Keratinocyte (primary cell): ENCODE measurements at regions not wholly inside any gene's neighbourhood (a gene's known extent, or its start where the extent isn't known, plus 50 kb on each side); places are given as distances from the start of the nearest gene placed in this dataset.

ENCODE experiments used
- EZH2 ChIP-seq: IDR thresholded peaks from one replicate; pipeline ENCODE4 v1.6.1; 2012; ENCODE audit warnings: inconsistent platforms, mild to moderate bottlenecking, low read length, moderate library complexity
- TF ChIP-seq, protein P1 (sequence below), 3 experiments: IDR thresholded peaks in 1 of 3; conservative IDR thresholded peaks in 1 of 3; optimal IDR thresholded peaks in 1 of 3; 2 replicates in 2 of 3; 3 replicates in 1 of 3; pipeline versions ENCODE3 to v1.5.1; 2011; ENCODE audit warnings: low read length in 3 of 3, mild to moderate bottlenecking in 3 of 3, moderate library complexity in 2 of 3, control low read depth in 1 of 3, inconsistent platforms in 1 of 3; ENCODE audit not compliant: insufficient read depth in 2 of 3; ENCODE audit errors: extremely low read depth in 1 of 3

DNA sequence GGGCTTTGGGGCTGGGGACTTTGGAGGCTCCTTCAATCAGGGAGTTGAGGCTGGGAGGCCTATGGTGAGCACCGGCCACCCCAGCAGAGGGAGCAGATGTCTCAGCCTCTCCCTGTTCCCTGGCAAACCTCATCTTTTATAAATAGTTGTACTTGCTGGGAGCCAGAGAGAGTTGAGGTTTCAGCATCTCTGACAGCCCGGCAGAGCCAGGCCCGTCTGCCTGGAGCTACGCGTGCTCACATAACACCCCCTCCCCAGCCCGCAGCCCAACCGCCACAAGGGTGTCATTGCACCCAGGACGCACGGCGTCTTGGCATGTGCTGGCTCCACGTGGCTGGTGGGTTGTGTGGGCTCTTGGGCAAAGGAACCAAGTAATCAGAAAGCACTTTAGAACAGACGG lies 127.1 kb downstream of the CHST1 start:
- TF ChIP-seq EZH2: no peak
- TF ChIP-seq, protein P1, sequence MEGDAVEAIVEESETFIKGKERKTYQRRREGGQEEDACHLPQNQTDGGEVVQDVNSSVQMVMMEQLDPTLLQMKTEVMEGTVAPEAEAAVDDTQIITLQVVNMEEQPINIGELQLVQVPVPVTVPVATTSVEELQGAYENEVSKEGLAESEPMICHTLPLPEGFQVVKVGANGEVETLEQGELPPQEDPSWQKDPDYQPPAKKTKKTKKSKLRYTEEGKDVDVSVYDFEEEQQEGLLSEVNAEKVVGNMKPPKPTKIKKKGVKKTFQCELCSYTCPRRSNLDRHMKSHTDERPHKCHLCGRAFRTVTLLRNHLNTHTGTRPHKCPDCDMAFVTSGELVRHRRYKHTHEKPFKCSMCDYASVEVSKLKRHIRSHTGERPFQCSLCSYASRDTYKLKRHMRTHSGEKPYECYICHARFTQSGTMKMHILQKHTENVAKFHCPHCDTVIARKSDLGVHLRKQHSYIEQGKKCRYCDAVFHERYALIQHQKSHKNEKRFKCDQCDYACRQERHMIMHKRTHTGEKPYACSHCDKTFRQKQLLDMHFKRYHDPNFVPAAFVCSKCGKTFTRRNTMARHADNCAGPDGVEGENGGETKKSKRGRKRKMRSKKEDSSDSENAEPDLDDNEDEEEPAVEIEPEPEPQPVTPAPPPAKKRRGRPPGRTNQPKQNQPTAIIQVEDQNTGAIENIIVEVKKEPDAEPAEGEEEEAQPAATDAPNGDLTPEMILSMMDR (optimal IDR thresholded peaks at IDR 0.05 in 1 of 3, IDR thresholded peaks at IDR 0.05 in 1 of 3, conservative IDR thresholded peaks at IDR 0.05 in 1 of 3; ENCODE audit: extremely low read depth in 1 of 3, insufficient read depth in 2 of 3, low read length in 3 of 3): no peak
